NCI-H1105 treated with DMSO at 0.1 percent for 48 hours (cell line): ENCODE measurements at regions not wholly inside any gene's neighbourhood (a gene's known extent, or its start where the extent isn't known, plus 50 kb on each side); places are given as distances from the start of the nearest gene placed in this dataset.
"Not testable (repeated sequence)": the region's sequence is repeated elsewhere in the genome, so short reads cannot be mapped to it uniquely, and the experiment has no call there.

Experiments used
- DNase-seq: peaks from one replicate; lab custom pipeline; 2025; lab: John Stamatoyannopoulos, UW

DNA sequence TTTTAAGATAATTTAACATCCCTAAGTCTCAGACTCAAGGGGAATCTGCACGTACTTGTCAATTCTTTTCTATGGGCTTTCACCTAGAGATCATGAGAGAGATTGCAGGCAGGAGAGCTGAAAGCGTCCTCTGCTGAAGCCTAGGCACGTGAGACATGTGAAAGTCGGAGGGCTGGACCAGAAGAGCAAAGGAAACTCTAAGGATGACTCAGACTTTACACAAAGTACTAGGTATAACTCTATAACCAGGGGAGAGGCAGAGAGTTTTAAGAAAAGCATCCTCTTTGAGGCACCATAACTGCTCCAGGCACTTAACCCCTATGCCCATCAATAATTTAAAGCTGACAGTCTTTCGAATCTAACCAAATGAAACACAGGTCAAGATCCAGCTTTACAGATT lies 436.6 kb downstream of the VGLL3 start:
- no peak for DNase-seq

DNA sequence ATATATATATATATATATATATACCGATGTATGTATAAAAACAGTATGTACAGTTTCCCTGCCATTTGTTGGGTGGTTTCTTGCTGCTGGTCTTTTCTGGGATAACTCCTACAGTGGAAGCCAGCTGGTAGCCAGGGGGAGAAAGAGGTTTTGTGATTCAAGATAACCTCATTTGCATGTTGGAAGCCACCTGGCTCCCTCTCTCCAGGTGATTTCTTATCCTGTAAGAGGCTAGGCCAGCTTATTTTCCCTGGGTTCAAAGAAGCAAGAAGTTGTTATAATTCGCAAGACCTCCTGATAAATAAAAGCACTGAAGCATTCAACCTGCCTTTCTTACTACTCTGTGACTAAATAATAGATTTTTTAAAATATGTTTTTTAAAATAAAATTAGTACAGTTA lies 443.3 kb downstream of the VGLL3 start:
- DNase-seq = peak; percentile 2

DNA sequence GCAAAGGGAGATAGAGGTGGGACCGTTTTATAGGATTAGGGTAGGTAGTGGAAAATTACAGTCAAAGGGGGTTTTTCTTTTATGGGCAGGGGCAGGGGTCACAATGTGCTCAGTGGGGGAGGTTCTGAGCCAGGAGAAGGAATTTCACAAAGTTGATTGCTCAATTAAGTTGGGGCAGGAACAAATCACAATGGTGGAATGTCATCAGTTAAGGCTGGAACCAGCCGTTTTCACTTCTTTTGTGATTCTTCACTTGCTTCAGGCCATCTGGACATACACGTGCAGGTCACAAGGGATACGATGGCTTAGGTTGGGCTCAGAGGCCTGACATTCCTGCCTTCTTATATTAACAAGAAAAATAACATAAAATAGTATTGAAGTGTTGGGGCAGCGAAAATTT lies 453.8 kb downstream of the VGLL3 start:
- no peak for DNase-seq

DNA sequence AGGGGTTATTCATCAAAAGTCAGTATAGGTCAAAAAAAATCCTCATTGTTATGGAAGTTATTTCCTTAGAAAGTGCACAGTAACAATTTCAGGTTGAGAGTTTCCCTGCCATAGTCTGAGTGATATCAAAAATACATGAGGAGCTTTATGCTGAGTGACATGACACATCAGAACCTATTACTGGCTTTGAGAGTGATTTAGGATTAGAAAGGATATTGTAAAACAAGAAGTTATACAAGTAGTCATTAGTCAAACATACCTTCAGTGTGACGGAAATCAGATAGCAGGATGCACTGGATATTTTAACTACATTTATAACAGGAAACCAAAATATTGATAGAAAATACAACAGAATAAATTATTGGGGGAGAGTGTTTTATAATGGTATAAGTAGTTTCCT lies 471.1 kb downstream of the VGLL3 start:
- no peak for DNase-seq

DNA sequence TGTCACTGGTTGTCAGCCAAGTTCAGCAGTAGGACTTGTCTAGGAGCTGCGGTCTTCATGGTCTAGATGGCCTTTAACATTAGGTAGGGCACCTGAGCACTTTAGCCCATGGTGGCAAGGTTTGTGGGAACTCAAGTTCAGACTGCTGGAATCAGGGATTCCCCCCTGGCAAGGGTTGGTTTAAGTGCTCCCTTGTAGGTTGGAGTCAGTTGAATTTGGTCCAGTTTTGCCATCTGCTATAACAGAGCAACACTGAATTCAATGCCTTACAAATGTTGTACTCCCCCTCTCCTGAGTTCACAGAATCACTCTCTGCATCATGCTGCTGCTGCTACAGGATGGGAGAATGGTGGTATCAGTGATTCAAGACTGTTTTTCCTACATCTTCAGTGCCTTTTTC lies 509.3 kb downstream of the VGLL3 start:
- no peak for DNase-seq

DNA sequence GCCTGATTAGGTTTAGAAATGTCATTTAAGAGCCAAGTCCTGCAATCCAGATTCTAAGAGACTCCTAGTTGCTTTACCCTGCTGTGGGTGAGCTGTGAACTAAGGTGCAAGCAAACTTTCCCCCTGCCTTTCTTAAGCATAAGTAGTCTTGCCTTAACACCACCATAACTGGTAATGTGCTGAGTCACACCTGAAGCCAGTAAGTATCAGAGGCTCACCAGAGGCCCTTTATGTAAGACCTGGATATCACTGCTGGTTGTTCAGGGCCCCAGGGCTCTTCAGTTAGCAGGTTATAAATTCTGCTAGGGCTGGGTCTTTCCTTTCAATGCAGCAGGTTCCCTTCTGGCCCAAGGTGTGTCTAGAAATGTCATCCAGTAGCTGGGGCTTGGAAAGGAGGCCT lies 509.9 kb downstream of the VGLL3 start:
- DNase-seq = no peak

DNA sequence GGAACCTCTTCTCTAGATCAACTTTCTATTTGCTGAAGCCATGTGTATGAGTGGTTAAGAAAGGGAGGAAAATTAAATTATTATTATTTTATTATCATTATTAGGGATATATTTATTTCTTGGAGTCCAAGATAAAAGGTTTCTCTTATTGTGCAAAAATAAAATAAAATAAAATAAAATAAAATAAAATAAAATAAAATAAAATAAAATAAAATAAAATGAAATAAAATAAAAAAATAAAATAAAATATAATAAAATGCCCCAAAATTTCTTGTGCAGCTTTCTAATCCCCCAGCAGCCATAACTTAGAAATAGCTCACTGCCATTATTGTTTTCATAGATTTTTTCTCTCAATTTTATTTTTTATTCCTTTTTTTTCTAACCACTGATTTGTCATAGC lies 526.8 kb downstream of the VGLL3 start:
- DNase-seq = no peak

DNA sequence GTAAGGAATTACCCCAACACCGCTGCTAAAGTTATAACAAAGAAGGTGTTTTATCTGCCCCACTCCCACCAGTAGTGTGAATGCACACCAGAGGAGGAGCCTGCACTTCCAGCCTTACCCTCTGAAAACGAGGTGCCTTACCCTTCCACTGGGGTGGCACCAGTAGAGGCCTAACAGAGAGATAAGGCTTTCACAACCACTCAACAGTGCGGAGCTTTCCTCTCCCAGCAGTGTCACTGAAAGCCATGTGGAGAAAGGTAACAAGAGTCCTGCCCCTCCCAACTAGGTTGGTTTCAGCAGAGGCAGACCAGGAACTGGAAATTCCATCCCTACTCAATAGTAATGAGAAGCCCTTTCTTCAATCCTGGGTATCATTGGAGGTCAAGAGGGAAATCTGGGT lies 539.2 kb downstream of the VGLL3 start:
- DNase-seq = no peak

DNA sequence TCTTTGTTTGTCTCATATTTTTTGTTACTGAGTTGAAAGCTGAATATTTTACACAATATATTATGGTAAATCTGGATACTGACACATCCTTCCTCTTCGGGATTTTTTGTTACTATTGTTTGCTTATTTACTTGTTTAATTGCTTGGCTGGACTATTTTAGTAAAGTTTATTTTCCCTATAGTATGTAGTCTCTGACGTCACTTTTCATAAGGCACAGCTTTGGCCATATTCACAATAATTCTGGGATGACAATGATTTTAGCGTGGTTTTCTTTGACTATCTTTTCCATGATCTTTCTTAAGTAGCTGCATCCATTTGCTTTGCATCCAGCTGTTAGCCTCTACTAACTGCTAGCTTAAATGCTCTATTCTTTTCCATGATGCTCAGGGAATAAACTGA lies 552.4 kb downstream of the VGLL3 start:
- no peak for DNase-seq

DNA sequence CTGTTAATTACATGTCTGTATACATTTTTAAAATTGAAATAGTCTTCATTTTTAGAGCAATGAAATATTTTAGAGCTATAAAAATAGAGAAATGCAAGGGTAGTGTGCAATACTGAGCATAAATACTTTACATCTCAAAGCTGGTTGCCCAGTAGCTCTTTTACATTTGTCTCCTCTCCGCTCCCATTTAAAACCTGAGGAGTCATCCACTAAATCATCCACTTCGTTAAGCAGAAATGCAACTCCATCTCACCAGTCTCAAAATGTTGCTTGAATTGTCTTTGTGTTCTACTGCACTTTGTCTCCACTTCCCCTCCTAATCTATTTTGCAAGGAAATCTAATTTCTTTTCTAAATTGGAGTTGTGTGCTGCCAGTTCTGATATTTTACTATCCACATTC lies 563.6 kb downstream of the VGLL3 start:
- DNase-seq = no peak

DNA sequence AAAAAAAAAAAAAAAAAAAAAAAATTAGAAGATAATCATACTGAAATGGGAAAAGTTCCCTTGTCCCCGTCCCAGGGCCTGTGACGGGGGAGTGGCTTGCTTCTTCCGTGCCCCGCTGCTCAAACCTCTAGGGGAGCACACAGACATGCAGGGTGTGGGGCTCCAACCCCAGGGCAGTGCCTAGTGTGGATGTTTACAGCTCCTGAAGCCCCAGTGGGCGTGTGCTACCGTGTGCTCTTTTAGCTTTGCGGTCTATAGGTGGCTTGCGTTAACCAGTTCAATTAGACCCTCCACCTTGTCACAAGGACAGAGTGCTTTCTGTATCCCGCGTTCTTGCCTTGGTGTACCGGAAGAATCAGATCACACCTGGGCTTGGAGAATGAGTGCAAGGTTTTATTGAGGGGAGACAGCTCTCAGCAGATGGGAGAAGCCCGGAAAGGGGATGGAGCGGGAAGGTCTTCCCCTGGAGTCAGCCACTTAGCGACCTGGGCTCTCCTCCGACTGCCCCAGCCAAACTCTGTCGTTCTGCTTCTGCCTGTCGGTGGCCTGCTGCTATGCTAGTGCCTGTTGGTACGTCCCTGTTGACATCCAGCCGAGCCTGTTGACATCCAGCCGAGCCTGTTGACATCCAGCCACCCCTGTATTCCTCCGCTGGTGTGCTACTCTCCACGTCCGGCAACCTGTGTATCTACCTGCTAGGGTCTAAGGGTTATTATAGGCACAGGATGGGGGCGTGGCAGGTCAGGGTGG lies 569.8 kb downstream of the VGLL3 start:
- no peak for DNase-seq

DNA sequence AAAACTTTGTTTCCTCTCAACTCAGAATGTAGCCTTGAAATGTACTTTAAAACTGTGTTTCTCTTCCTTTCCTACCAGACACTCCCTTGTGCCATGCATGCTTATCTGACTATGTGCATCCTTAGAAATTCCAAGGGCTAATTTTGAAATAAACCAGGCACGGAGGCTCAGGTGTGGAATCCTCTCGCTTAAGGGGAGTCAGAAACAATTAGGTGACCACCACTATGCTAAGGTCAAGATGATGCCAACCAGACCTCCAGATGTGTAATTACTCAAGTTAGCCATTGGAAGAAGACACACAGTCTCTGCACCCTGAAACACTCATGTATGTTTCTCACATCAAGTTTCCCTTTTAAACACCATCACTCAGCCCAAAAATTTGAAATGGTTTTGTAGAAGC lies 572.1 kb downstream of the VGLL3 start:
- DNase-seq = no peak

DNA sequence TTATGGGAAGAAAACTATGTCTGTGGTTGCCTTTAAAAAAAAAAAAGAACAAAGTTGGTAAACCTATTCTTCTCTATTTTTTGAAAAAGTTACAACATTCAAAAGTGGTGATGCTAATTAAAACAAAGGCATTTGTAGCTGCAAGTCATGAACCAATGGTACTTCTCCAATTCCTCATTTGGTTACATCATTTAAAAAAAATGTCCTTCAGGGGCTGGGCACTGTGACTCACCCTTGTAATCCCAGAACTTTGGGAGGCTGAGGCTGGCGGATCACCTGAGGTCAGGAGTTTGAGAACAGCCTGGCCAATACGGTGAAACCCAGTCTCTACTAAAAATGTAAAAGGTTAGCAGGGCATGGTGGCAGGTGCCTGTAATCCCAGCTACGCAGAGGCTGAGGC lies 574.6 kb downstream of the VGLL3 start:
- DNase-seq = no peak

DNA sequence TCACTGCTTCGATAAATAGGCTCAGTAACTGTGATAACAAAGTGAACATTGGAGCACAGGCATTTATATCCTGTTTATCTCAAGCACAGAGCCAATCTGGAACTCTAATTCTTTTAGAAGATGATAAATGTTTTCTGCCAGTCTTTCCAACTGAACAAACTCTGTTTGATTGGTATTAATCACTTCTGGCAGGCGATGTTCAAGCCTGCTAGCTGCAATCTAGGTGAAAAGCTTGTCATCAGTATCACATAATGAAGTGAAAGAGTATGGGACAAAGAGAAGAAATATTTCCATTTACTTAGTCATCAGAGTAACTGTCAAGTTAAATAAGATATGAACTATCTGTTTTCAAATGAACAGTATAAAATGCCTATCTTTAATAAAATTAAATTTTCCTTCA lies 577.3 kb downstream of the VGLL3 start:
- DNase-seq = no peak

DNA sequence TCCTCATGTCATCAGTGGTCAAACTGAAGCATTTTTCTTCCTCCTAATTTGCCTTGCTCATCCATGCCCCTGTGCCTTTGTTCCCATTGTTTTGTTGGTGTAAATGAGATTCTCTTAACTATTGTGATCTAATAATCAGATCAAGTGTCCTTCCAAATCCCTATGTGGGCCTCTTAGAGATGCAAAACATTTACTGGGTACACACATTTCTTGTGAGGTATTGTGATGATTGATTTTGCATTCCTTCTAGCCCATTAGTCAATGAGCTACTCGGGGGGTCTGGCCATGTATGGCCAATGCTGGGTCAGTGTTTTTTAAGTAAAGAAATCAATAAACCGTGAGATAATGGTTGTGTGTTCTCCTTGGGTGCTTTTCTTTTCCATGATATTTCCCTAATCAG lies 580.4 kb downstream of the VGLL3 start:
- DNase-seq = no peak

DNA sequence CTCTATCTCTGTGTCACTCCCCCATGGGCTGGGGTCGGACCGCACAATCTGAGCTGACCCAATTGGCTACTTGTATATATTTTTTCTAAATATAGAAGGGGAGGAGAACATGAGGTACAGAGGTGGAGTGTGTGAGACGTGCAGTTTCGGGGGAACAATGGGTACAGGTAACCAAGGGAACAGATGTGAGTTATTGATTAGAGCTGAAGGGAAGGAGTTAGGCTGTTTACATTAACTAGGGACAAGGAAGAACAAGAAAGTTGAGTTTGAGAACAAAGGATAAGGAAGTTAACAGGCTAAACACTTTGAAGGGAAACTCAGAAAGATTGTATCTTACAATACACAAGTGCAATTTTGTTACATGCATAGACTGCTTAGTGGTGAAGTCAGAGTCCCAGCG lies 601.2 kb downstream of the VGLL3 start:
- DNase-seq = not testable (repeated sequence)

DNA sequence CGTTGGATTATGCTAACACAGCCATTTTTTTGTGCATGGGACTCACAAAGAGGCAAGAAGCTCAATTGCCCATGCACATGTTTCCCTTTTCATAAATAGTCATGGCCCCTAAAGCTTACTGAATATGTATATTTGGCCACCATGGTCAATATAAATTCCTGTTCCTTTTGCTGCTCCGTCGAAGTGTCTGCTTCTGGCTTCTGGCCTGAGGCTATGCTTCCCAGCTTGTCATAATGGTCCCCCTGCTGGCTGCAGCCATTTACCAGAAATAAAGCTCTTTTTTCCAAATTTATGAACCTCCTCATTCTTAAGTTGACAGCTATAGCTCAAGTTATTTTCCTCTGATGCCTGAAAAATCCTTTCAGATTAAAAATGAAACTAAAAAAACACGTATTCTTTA lies 602.1 kb downstream of the VGLL3 start:
- no peak for DNase-seq

DNA sequence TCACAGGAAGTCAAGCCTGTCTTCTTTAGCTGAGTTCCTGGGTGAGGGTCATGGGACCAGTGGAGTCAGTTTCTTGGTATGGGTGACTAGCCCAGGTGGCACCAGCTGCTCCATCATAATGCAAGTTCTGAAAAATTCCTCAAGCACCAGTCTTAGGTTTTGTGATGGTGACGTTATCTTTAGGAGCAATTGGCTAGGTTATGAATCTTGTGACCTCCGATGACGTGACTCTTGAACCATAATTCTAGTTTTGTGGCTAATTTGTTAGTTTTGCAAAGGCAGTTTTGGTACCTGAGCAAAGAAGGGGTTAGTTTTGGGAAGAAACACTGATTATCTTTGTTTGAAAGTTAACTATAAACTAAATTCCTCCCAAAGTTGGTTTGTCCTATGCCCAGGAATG lies 608.4 kb downstream of the VGLL3 start:
- no peak for DNase-seq

DNA sequence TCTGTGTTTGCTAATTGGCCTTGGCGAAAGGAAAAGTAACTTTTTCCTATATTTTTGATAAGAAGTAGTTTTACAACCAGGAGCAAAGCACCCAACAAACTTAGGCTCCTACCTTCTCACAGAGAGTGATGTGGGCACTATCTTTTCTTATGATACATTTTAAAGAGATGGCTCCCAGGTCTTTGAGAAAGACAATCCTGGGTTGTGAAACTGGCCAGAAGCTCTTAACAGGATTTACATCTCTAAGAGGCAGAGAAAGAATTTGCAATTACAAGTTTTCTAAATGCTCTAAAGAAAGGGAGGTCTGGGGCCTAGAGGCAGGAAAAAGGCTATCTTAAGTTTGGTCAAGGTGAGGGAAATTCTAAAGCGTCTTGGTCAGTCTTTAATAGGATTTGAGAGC lies 609.7 kb downstream of the VGLL3 start:
- no peak for DNase-seq

DNA sequence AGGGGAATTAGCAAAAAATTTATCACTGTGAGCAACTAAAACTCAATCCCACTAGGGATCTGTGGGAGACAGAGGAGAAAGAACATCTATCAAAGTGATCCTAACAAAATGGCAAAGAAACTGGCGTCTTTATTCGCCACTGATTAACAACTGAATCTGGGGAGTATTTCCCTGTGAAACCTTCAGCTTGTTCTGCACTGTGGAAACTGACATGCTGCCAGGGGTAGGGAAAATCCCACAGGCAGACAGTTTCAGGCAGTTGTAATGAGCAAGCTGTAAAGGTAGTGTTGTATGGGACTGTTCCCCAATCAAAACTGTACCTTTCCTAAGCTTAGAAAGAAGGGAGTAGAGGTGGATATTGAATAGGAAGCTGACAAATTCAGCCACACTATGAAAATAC lies 611.7 kb downstream of the VGLL3 start:
- DNase-seq = no peak

DNA sequence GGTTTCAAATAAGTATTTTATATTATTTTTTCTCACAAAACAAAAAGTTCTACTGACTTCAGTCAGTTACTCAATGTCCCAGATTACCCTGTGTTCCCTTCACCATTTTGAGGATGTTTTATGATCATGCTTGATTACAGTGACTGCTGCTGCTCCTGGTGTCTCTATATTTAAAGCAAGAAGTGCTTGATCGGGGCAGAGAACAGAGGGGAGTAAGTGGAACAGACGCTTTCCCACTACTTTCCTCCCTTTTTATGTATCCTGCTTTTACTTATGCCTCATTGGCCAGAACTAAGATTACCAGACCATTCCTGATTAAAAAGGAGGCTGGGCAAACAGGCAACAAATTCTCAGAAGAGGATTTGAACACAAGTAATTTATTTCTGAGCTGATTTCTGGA lies 612.1 kb downstream of the VGLL3 start:
- DNase-seq = no peak

DNA sequence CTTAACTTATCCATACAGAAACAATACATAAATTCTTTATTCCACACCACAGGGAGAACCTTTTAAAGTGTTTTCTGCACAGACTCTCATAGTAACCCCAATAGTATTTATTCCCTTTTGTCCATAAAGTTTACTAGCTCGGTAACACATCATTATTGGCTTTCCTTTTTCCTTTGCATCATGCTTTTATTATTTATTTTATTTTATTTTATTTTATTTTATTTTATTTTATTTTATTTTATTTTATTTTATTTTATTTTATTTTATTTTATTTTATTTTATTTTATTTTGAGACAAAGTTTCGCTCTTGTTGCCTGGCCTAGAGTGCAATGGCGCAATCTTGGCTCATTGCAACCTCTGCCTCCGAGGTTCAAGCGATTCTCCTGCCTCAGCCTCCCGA lies 655.4 kb downstream of the VGLL3 start:
- not testable (repeated sequence) for DNase-seq

DNA sequence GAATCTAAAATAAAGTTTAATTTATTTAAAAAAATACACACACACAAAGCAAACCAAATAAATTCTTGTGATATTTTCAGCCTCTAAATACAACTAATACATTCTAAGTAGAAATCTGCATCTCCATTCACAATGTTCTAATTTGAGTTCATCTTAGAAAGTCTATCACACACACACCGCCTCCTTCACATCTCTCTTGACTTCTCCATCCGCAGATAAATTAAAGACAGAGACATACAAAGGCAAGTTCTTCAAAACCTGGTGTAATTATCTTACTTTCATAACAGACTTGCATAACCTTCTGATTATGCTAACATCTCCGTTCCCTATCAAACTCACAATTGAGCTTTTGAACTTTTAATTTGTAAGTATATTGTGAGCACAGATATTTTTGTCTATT lies 657.3 kb downstream of the VGLL3 start:
- DNase-seq = no peak

DNA sequence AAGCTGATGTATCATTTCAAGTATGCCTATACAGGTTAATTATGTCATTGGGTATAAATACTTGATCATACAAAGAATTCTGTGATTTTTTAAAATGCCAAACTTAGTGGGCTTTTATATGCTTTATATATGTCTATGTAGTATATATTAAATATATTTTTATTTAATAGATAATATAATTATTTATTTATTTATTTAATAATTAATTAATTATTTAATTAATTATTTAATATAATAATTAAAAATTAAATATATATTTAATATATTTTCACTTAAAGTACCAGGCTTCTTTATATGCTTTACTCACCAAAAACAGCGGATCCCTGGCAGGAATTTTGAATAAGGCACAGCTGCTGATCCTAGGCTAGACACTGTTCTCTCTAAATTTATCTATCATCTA lies 687.0 kb downstream of the VGLL3 start:
- no peak for DNase-seq
